Adrenal gland (tissue), 5 donors: ENCODE measurements at regions not wholly inside any gene's neighbourhood (a gene's known extent, or its start where the extent isn't known, plus 50 kb on each side); places are given as distances from the start of the nearest gene placed in this dataset.

ENCODE experiments used
- CTCF ChIP-seq, 6 experiments: fragments of 450-650 bp in 4 of 6; fragments of 200-600 bp in 2 of 6; sonication (generic) in 1 of 6; IDR thresholded peaks; 1 replicate in 5 of 6; 2 replicates in 1 of 6; pipeline versions ENCODE4 v1.5.1 to v1.8.0; 2016 to 2021; ENCODE audit warnings: antibody characterized with exemption in 6 of 6, mild to moderate bottlenecking in 2 of 6, moderate library complexity in 1 of 6
- POLR2A ChIP-seq, 2 donors: fragments of 450-650 bp; IDR thresholded peaks; one replicate each; pipeline ENCODE4 v1.6.1; 2017; ENCODE audit warnings: antibody characterized with exemption in 2 of 2, mild to moderate bottlenecking in 2 of 2, moderate library complexity in 1 of 2
- donor health status: DM: no; HTN: no; CAD: no.

GRCh38 chr11:69573761-69574607 is 67.0 kb upstream of the CCND1 start:
- TF ChIP-seq CTCF (IDR thresholded peaks at IDR 0.05) (no peak), POLR2A (IDR thresholded peaks at IDR 0.05) (no peak)
